HUES6 (cell line): ENCODE measurements at regions not wholly inside any gene's neighbourhood (a gene's known extent, or its start where the extent isn't known, plus 50 kb on each side); places are given as distances from the start of the nearest gene placed in this dataset.

Source experiments
- H3K27ac ChIP-seq: 2 replicates; pipeline ENCODE4 v1.7.0; 2013; ENCODE audit warnings: low read depth, mild to moderate bottlenecking, low read length, inconsistent platforms
- H3K27me3 ChIP-seq: 2 replicates; pipeline ENCODE4 v1.6.1; 2013; ENCODE audit warnings: low read length; ENCODE audit not compliant: control insufficient read depth, insufficient read depth
- H3K36me3 ChIP-seq: 2 replicates; pipeline ENCODE4 v1.6.1; 2013; ENCODE audit warnings: low read length; ENCODE audit not compliant: control insufficient read depth, insufficient read depth
- H3K4me1 ChIP-seq: 2 replicates; pipeline ENCODE4 v1.6.1; 2013; ENCODE audit warnings: low read length; ENCODE audit not compliant: control insufficient read depth, insufficient read depth
- H3K4me3 ChIP-seq: 2 replicates; pipeline ENCODE4 v1.5.1; 2013; ENCODE audit warnings: low read depth, low read length
- H3K9ac ChIP-seq: one replicate; pipeline ENCODE4 v1.6.1; 2013; ENCODE audit warnings: mild to moderate bottlenecking, low read length
- H3K9me3 ChIP-seq: 2 replicates; pipeline ENCODE4 v1.6.1; 2013; ENCODE audit warnings: low read depth, low read length; ENCODE audit not compliant: control insufficient read depth, insufficient read depth

DNA sequence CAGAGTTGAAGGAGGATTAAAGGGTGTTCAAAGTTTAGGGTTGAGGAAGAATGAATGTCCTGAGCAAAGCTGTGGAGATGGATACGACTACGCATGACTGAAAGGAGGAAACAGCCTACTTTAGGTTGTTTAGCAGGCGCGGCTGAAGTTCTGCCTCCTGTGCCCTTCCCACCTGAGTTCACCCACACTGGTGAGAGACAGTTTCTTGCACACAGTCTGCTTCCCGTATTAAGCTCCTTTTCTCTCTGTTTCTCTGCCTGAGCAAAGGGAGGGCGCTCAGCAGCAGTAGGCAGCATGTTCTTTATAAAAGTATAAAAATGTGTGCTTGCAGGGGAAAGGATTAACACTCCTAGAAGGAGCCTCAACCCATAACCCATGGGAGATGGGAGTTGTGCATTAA, 224.0 kb upstream of the SMARCA2 start:
- Histone ChIP-seq H3K4me3 (no peak overlapping the region), H3K9me3 (no peaks in the 10 kb centered on the region), H3K27me3 (no peaks in the 10 kb centered on the region), H3K9ac (no peak overlapping the region), H3K27ac (no peak overlapping the region), H3K36me3 (no peaks in the 10 kb centered on the region), H3K4me1 (no peaks in the 10 kb centered on the region)

GRCh38 chr9:1794547-1795270, 220.4 kb upstream of the SMARCA2 start:
- Histone ChIP-seq H3K36me3 (no peaks in the 10 kb centered on the region), H3K27ac (no peak overlapping the region), H3K4me1 (no peaks in the 10 kb centered on the region), H3K27me3 (no peaks in the 10 kb centered on the region), H3K9me3 (no peaks in the 10 kb centered on the region), H3K9ac (no peak overlapping the region), H3K4me3 (no peak overlapping the region)

GRCh38 chr9:1804128-1804865, 210.8 kb upstream of the SMARCA2 start:
- Histone ChIP-seq H3K27me3 (no peaks in the 10 kb centered on the region), H3K27ac (no peak overlapping the region), H3K4me1 (no peaks in the 10 kb centered on the region), H3K9ac (no peak overlapping the region), H3K36me3 (no peaks in the 10 kb centered on the region), H3K9me3 (no peaks in the 10 kb centered on the region), H3K4me3 (no peak overlapping the region)

DNA sequence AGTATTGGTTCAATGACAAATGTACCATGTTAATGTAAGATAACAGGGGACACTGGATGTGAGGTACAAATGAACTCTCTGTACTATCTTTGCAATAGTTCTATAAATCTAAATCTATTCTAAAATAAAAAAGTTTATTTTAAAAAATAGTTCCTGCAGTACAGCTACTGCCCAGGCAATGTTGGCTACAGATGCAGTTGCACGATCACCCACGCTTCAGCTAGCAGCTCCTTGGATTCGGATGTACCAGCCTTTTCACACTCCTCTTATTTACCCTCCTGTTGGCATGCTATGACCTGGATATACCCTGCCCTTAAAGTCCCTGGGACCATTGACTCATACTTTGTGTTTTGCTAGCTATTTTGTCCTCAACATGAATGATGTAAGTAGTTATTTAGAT, 185.4 kb upstream of the SMARCA2 start:
- H3K27ac ChIP-seq: no peak overlapping the region
- no peak overlapping the region for H3K4me3 ChIP-seq
- no peaks in the 10 kb centered on the region for H3K27me3 ChIP-seq
- no peaks in the 10 kb centered on the region for H3K36me3 ChIP-seq
- H3K9me3 ChIP-seq: no peaks in the 10 kb centered on the region
- no peak overlapping the region for H3K9ac ChIP-seq
- H3K4me1 ChIP-seq: no peaks in the 10 kb centered on the region

- Histone ChIP-seq H3K27ac (no peak overlapping the region), H3K4me1 (no peaks in the 10 kb centered on the region), H3K4me3 (no peak overlapping the region), H3K36me3 (no peaks in the 10 kb centered on the region), H3K9ac (no peak overlapping the region), H3K9me3 (no peaks in the 10 kb centered on the region), H3K27me3 (no peaks in the 10 kb centered on the region)
Measured at GRCh38 chr9:1832960-1833359, 182.2 kb upstream of the SMARCA2 start.

DNA sequence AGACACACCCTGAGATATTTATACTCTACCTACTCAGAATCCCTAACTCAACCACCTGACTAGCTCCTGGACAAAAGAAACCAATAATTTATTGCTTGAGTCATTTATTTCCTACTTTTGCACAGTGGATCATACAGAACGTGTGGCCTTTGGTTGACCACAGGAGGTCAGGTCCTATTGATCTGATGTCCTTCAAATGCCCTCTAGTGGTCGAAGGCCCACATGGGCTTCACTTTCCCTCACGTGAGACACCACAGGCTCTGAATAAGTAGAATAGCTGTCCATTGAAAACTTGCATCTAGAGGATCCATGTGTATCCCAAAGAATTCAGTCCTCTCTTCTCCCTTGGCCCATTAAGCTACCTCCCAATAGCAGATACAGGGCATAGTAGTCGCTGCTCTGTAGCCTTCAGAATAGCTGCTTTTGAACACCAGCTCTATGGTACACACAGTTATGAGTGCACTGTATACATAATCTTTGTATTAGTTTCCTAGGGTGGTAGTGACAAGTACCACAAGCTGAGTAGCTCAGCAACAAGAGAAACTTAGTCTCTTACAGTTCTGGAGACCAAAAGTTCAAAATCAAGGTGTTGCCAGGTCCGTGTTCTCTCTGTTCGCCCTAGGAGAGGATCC, 177.6 kb upstream of the SMARCA2 start:
- no peak overlapping the region for H3K9ac ChIP-seq
- no peaks in the 10 kb centered on the region for H3K27me3 ChIP-seq
- H3K27ac ChIP-seq: no peak overlapping the region
- no peak overlapping the region for H3K4me3 ChIP-seq
- H3K36me3 ChIP-seq: no peaks in the 10 kb centered on the region
- H3K4me1 ChIP-seq: peaks cover 2% of the 10 kb centered on the region; the same call in 1 of the 2 replicates
- no peaks in the 10 kb centered on the region for H3K9me3 ChIP-seq

DNA sequence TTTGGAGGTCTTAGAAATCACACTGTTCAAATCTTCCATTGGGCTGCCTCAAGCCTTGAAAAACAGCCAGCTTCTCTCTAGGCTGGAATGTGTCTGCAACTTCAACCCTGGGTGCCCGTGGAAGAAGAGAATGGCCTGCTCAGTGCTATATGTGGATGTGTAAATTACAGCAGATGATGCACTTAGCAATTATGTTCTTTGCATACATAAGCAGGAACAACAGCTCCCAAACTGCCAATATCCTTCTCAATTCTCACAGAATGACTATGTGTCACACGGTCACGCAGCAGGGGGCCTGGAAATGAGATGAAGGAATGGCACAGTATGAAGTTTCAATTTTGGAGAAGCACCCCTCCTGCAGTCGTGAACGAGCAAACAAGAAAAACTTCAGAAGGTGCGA, 175.2 kb upstream of the SMARCA2 start:
- Histone ChIP-seq H3K27ac (no peak overlapping the region), H3K4me3 (no peak overlapping the region), H3K27me3 (no peaks in the 10 kb centered on the region), H3K36me3 (no peaks in the 10 kb centered on the region), H3K9me3 (no peaks in the 10 kb centered on the region), H3K4me1 (peaks cover 2% of the 10 kb centered on the region; the same call in 1 of the 2 replicates), H3K9ac (no peak overlapping the region)

GRCh38 chr9:1845425-1845824, 169.7 kb upstream of the SMARCA2 start:
- Histone ChIP-seq H3K9ac (no peak overlapping the region), H3K27me3 (no peaks in the 10 kb centered on the region), H3K36me3 (no peaks in the 10 kb centered on the region), H3K4me1 (no peaks in the 10 kb centered on the region), H3K9me3 (no peaks in the 10 kb centered on the region), H3K4me3 (no peak overlapping the region), H3K27ac (no peak overlapping the region)

DNA sequence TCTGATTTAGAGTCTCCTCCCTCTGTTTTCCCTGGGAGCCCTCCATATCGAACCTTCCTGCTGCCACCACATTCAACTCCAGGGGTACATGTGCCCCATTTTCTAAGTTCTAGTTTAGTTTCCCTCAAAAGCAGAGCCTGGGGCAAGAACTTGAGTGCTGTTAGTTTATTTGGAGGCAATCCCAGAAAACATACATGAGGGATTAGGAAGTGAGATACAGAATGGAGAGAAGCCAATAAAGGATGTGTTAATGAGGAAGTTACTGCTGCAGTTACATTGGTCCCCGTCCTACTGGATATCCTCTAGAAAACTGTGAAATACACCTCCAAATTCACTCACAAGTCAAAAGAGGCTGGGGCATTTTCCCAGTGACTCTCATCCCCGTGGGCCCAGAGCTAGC, 159.4 kb upstream of the SMARCA2 start:
- H3K4me1 ChIP-seq: no peaks in the 10 kb centered on the region
- no peak overlapping the region for H3K4me3 ChIP-seq
- no peak overlapping the region for H3K9ac ChIP-seq
- no peaks in the 10 kb centered on the region for H3K27me3 ChIP-seq
- no peaks in the 10 kb centered on the region for H3K36me3 ChIP-seq
- no peak overlapping the region for H3K27ac ChIP-seq
- peaks cover 7% of the 10 kb centered on the region; the same call in 1 of the 2 replicates for H3K9me3 ChIP-seq

DNA sequence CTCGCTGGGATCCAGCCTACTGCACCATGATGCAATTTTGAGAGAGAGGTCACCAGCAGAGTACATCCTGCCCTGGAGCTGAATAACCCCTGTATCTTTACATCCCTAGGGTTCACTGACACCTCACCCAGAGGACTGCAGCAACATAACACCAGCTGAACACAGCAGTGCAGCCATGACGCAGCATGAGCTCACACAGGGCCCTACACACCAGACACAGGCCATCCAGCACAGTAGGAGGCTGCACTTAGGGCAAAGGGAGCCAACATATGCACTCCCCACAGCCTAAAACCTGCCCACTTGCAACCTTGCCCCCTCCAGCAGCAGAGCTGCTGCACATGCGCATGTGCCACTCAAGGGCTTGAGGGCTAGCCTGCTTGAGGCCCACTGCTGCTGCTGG, 157.3 kb upstream of the SMARCA2 start:
- H3K36me3 ChIP-seq: no peaks in the 10 kb centered on the region
- no peak overlapping the region for H3K27ac ChIP-seq
- H3K4me1 ChIP-seq: no peaks in the 10 kb centered on the region
- no peak overlapping the region for H3K9ac ChIP-seq
- no peak overlapping the region for H3K4me3 ChIP-seq
- 0 out of 2 replicates have a peak, but pooled peaks cover under 1% of the 10 kb centered on the region for H3K9me3 ChIP-seq
- H3K27me3 ChIP-seq: no peaks in the 10 kb centered on the region

DNA sequence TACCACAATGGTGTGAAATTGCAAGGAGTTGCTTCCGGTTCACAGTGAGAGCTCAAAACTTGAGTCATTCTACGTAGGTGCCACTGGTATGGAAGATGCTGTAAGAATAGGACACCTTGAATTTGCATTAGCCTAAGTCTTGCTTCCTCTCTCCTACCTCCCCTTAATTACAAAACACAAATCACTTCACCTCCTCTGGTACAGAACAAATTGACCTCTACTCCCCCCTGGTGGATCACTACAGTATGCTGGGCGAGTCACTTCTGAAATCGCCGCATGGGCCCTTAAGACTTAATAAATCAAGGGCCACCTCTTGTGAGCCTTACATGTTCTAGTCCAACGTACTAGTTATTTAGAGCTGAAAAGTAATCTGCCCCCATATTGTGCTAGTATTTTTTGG, 145.3 kb upstream of the SMARCA2 start:
- Histone ChIP-seq H3K9me3 (no peaks in the 10 kb centered on the region), H3K36me3 (no peaks in the 10 kb centered on the region), H3K27ac (no peak overlapping the region), H3K4me1 (peaks cover 8% of the 10 kb centered on the region; the same call in 1 of the 2 replicates), H3K4me3 (no peak overlapping the region), H3K27me3 (no peaks in the 10 kb centered on the region; the same call in 1 of the 2 replicates), H3K9ac (no peak overlapping the region)
